Aorta (tissue), 5 donors: ENCODE measurements at regions not wholly inside any gene's neighbourhood (a gene's known extent, or its start where the extent isn't known, plus 50 kb on each side); places are given as distances from the start of the nearest gene placed in this dataset.
A peak's percentile ranks its signal among the peaks of the same experiment; 100 is the strongest.

Experiments
- ATAC-seq: fragments of 200-7000 bp; cut with Tn5 transposase; one replicate; pipeline ENCODE4 v1.9.1; 2022; ENCODE audit warnings: moderate library complexity; ENCODE audit not compliant: low FRiP score
- DNase-seq, 2 donors: peaks; one replicate each; pipeline ENCODE4 v3.0.0-alpha.2; 2020
- H3K27ac ChIP-seq, 2 donors: one replicate each; pipeline ENCODE4 v1.5.1; 2013; ENCODE audit warnings: low read length in 2 of 2, mild to moderate bottlenecking in 2 of 2, moderate library complexity in 2 of 2, control low read depth in 1 of 2, inconsistent platforms in 1 of 2, low read depth in 1 of 2
- H3K27me3 ChIP-seq, 2 donors: one replicate each; pipeline ENCODE4 v1.6.1; 2013; ENCODE audit warnings: control low read depth in 1 of 2, low read length in 1 of 2, mild to moderate bottlenecking in 1 of 2, moderate library complexity in 1 of 2; ENCODE audit not compliant: insufficient read depth in 2 of 2, control insufficient read depth in 1 of 2
- H3K36me3 ChIP-seq, 2 donors: one replicate each; pipeline ENCODE4 v1.6.1; 2013; ENCODE audit warnings: control low read depth in 1 of 2, low read length in 1 of 2, mild to moderate bottlenecking in 1 of 2; ENCODE audit not compliant: insufficient read depth in 2 of 2, control insufficient read depth in 1 of 2
- H3K4me1 ChIP-seq, 2 donors: one replicate each; pipeline ENCODE4 v1.6.1; 2013; ENCODE audit warnings: low read length in 2 of 2, control low read depth in 1 of 2, mild to moderate bottlenecking in 1 of 2, moderate library complexity in 1 of 2; ENCODE audit not compliant: insufficient read depth in 2 of 2, control insufficient read depth in 1 of 2
- H3K4me3 ChIP-seq, 2 donors: one replicate each; pipeline ENCODE4 v1.5.1; 2013; ENCODE audit warnings: low read length in 2 of 2, control low read depth in 1 of 2, mild to moderate bottlenecking in 1 of 2
- H3K9me3 ChIP-seq: one replicate; pipeline ENCODE4 v1.6.1; 2013; ENCODE audit warnings: mild to moderate bottlenecking, low read length; ENCODE audit not compliant: control insufficient read depth
- WGBS, 2 donors: extraction: QIAGEN DNeasy Blood & Tissue Kit; methylation state at CpG; one replicate each; pipeline ENCODE4 v1.1.7; 2013; 5-methylcytosine and 5-hydroxymethylcytosine counted together
- intact Hi-C, 2 donors: fragments of 100-400 bp; cut with DNase I; formaldehyde crosslinking; loops; one replicate each; pipeline versions ENCODE4 v1.14.2 to v1.15.0; 2022
- donor health status: healthy with polysubstance abuse.
- donor health status: Bipolar disorder and iron deficiency.
- donor health status: DM: no; HTN: no; CAD: no.
- donor health status: DM: no; HTN: no; CAD: no.
- donor health status: DM: yes; HTN: yes; CAD: no.

DNA sequence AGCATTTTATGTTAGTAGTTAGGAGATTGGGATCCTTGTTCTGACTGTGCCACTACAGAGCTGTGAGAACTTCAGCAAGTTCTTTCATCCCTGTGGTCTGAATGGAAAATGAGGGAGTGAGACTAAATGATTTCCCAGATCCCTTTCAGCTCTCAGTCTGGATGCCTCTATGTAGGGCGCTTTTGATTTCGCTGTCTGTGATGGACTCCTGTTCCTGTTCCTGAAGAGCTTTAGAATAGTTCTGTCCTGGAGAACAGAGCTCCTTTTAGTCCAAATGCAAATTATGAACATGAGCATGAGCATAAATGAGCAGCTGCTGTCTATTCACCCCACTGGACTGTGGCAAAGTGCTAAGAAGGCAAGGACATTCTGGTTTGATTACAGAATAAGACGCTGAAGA, 61.4 kb upstream of the NT5E start:
- H3K9me3 ChIP-seq: no peaks in the 10 kb centered on the region
- 95% methylated on average over 3 of the region's 3 CpGs for WGBS, 2 donors

DNA sequence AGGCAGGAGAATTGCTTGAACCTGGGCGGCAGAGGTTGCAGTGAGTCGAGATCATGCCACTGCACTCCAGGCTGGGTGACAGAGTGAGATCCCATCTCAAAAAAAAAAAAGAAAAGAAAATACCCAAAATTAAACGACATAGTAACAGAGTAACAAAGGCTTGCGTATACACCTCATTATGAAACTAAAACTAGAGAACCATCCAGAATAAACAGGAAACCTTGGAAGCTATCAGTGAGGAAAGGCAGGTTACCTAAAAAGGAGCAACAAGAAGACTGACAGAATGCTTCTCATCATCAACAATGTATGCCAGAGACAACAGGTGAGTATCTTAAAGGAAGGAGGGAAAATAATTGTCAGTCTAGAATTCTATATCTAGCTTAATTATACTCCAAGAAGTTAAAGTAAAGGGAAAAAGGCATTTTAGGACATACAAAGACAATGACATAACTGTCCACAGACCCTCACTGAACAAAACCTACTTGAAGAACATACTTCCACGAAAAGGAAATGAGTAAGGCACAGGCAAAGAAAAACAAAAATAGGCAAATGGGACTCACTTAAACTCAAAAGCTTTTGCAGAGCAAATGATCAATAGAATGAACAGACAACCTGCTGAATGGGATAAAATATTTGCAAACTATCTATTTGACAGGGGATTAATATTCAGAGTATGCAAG, 64.1 kb upstream of the NT5E start:
- 70 to 78% methylated on average over 5 of the region's 5 CpGs for WGBS, 2 donors
- no peak overlapping the region for H3K27ac ChIP-seq
- H3K4me3 ChIP-seq: no peak overlapping the region
- no peaks in the 10 kb centered on the region for H3K27me3 ChIP-seq
- no peaks in the 10 kb centered on the region for H3K9me3 ChIP-seq
- no peak for DNase-seq
- intact Hi-C loops: no loop called here
- no peak for ATAC-seq
- no peaks in the 10 kb centered on the region for H3K36me3 ChIP-seq
- H3K4me1 ChIP-seq: no peaks in the 10 kb centered on the region

More for the DNA sequence above, 61.4 kb upstream of the NT5E start:
- Histone ChIP-seq H3K36me3 (no peaks in the 10 kb centered on the region), H3K27ac (no peak overlapping the region), H3K27me3 (no peaks in the 10 kb centered on the region), H3K4me3 (no peak overlapping the region), H3K4me1 (no peaks in the 10 kb centered on the region)
- ATAC-seq (no peak), DNase-seq (no peak)
- intact Hi-C loops: no loop called here

DNA sequence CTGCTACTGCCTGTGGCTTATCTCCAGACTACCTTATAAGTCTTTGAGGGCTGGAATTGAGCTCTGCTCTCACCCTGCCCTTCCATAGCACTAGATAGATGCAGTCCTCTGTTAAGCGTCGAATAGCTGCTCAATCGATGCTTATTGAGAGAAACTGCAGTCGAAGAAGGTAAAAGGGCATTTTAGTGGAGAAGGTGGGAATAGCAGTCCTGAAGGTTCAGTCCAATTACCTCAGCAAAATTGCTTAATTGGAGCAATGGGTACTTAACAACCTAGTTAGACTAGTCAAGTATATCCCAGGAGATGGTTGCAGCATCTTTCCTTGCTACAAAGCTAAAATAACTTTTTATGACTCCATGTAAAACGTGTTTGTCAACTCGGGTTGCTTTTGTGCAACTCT, 66.8 kb upstream of the NT5E start:
- intact Hi-C loops: no loop called here
- Histone ChIP-seq H3K27me3 (no peaks in the 10 kb centered on the region), H3K4me1 (no peaks in the 10 kb centered on the region), H3K36me3 (no peaks in the 10 kb centered on the region), H3K4me3 (no peak overlapping the region), H3K27ac (no peak overlapping the region), H3K9me3 (no peaks in the 10 kb centered on the region)
- WGBS, 2 donors: 51 to 75% methylated on average over 6 of the region's 6 CpGs
- no peak for DNase-seq
- ATAC-seq: no peak

DNA sequence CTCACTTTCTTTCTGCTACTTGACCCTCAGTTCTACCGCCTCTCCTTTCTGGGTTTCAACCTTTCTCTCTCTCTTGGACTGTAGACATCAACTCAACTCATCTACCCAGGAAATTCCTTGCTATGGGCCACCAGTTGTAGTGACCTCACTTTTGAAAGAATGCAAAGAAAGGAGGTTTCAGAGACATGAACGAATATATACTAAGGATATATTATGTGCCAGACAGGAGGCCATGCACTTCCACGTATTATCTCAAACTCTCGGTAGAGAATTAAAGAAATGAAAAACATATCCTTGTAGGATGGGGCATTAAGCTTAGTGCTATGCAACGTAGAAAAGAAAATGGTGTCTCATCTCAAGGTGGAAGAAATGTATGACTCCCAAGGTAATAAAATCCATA, 67.3 kb upstream of the NT5E start:
- no peaks in the 10 kb centered on the region for H3K27me3 ChIP-seq

DNA sequence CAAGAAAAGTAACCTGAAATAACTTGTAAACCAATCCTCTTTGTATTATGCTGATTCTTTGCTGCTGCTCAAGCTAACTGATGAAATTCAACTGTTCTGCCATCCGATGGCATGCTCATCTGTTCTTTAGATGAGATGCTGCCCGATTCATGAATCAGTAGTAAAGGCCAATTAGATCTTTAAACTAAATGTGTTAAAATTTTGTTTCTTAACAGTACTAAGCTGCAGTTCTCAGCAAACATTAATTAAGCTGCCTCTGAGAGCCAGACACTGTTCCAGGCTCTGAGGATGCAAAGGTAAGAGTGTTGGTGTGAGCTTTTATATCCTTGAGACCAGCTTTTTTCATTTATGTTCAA, 77.0 kb upstream of the NT5E start:
- no peaks in the 10 kb centered on the region for H3K36me3 ChIP-seq
- no peak overlapping the region for H3K27ac ChIP-seq
- no peaks in the 10 kb centered on the region for H3K9me3 ChIP-seq
- H3K4me3 ChIP-seq: no peak overlapping the region
- WGBS, 2 donors: 42 to 66% methylated on average over 2 of the region's 2 CpGs
- no peaks in the 10 kb centered on the region for H3K27me3 ChIP-seq
- H3K4me1 ChIP-seq: no peaks in the 10 kb centered on the region
- ATAC-seq (no peak), DNase-seq (no peak)
- intact Hi-C loops: no loop called here

More for the DNA sequence above, 67.3 kb upstream of the NT5E start:
- intact Hi-C loops: no loop called here
- H3K27ac ChIP-seq: no peak overlapping the region
- DNase-seq: no peak
- no peaks in the 10 kb centered on the region for H3K36me3 ChIP-seq
- ATAC-seq: no peak
- H3K9me3 ChIP-seq: no peaks in the 10 kb centered on the region
- H3K4me1 ChIP-seq: no peaks in the 10 kb centered on the region
- WGBS, 2 donors: 51 to 65% methylated on average over 5 of the region's 5 CpGs
- H3K4me3 ChIP-seq: no peak overlapping the region

DNA sequence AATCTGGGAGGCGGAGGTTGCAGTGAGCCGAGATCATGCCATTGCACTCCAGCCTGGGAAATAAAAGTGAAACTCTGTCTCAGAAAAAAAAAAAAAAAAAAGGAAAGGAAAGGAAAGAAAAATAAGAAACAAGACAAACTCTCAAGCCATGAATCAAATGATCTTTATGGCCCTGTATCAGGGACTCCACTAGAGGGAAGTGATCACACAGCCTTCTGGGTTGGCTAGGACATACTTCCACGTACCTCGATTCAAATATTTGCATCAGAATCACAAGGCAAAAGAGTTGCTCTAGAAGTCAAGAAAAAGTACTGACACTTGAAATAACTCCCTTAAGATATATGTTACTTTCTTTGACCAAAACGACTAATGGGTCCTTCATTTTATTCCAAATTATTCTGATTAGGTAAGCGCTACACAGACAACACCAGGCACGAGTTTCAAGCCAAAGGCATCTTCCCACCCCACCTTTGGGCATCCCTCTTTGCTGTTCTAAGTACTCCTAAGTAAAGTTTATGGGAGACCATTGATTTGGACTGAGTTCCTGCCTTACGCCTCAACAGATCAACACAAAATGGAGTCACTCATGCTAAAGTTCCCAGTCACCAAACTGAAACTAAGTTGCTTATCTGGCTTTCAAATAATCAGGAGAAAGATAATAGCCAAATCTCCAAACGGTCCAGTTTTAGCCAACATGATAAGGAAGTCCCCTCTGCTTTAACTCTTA, 77.5 kb upstream of the NT5E start:
- intact Hi-C loops: no loop called here
- DNase-seq (no peak), ATAC-seq (peak; percentile 54)
- Histone ChIP-seq H3K4me1 (no peaks in the 10 kb centered on the region), H3K27ac (no peak overlapping the region), H3K27me3 (no peaks in the 10 kb centered on the region), H3K36me3 (no peaks in the 10 kb centered on the region), H3K4me3 (no peak overlapping the region), H3K9me3 (no peaks in the 10 kb centered on the region)
- WGBS, 2 donors: 67 to 74% methylated on average over 9 of the region's 9 CpGs

DNA sequence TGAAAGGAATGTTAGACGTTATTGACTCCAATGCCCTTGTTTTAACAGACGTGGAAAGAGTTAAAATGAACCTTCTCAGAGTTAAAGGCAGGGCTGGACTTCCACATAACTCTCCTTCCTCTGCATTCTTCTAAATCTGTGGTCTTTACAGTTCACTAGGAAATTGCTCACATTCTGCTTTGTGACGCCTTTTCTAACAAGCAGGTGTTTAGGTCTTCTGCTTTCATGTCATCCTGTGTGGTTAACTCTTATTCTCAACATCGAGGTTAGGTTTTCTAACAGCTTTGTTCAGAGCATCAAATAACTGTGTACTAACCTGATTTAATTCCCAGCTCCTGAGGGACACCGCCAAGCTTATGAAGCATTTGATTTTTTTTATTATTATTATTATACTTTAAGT, 81.3 kb upstream of the NT5E start:
- Histone ChIP-seq H3K27ac (no peak overlapping the region), H3K4me1 (no peaks in the 10 kb centered on the region), H3K27me3 (no peaks in the 10 kb centered on the region), H3K9me3 (no peaks in the 10 kb centered on the region), H3K36me3 (no peaks in the 10 kb centered on the region), H3K4me3 (no peak overlapping the region)
- no peak for ATAC-seq
- WGBS, 2 donors: 50 to 56% methylated on average over 5 of the region's 5 CpGs
- DNase-seq: no peak
- intact Hi-C loops: no loop called here

DNA sequence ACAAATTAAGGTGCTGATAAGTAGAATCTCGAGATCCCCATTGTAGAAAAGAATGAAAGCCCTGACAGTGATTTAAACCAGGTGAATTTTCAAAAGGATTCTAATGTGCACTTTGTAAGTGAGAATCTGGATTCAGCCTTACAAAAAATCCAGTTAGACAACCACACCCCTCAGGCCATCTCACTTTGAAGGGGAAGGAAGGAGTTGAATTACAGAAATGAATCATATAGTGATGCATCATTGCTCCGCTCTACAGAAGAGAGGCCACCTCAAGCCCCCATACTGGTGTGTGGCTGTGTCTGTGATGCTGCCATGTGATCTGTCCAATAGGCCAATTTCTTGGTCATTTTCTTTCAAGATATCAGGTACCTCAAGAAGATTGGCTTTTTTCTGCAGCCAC, 85.5 kb upstream of the NT5E start:
- H3K4me1 ChIP-seq: peaks cover 0 to 3% of the 10 kb centered on the region in 2 donors
- H3K27me3 ChIP-seq: no peaks in the 10 kb centered on the region
- intact Hi-C loops: loop anchor here (5.0 kb wide), 2 partner anchors 38 to 313 kb away; no protein-coding TSS in a partner anchor
- no peak overlapping the region for H3K4me3 ChIP-seq
- DNase-seq (no peak), ATAC-seq (no peak)
- 85 to 93% methylated on average over 2 of the region's 2 CpGs for WGBS, 2 donors
- H3K36me3 ChIP-seq: no peaks in the 10 kb centered on the region
- no peak overlapping the region for H3K27ac ChIP-seq
- no peaks in the 10 kb centered on the region for H3K9me3 ChIP-seq

DNA sequence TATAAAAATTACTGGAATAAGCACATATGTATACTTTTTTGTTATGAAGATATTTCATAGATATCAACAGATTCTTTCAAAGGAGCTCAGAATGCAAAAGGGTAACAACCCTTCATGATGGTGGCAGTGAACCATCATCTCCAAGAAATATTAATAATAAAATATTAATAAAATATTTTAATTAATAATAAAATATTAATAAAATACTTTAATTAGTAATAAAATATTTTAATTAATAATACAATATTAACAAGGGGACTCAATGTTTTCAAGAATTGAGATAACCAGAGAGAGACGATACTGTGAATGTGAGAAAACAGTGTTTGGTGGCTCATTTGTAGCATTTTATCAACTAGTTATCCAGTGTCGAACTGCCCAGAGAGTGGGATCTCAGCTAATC, 86.0 kb upstream of the NT5E start:
- ATAC-seq (no peak), DNase-seq (no peak)
- H3K27ac ChIP-seq: no peak overlapping the region
- no peaks in the 10 kb centered on the region for H3K36me3 ChIP-seq
- intact Hi-C loops: loop anchor here (5.0 kb wide), 2 partner anchors 38 to 313 kb away; no protein-coding TSS in a partner anchor
- H3K4me3 ChIP-seq: no peak overlapping the region
- WGBS, 2 donors: 95 to 97% methylated on average over 2 of the region's 2 CpGs
- H3K27me3 ChIP-seq: no peaks in the 10 kb centered on the region
- H3K9me3 ChIP-seq: no peaks in the 10 kb centered on the region
- peaks cover 0 to 3% of the 10 kb centered on the region in 2 donors for H3K4me1 ChIP-seq
